HepG2 (cell line): ENCODE measurements at regions not wholly inside any gene's neighbourhood (a gene's known extent, or its start where the extent isn't known, plus 50 kb on each side); places are given as distances from the start of the nearest gene placed in this dataset.

Experiments
- ATAC-seq: fragments of 200-7000 bp; cut with Tn5 transposase; 3 replicates; pipeline ENCODE4 v1.9.1; 2020; ENCODE audit warnings: mild to moderate bottlenecking, moderate library complexity
- BruUV-seq: library from RNA; stranded (reverse); fragments of 400-500 nt; replicated peaks from 2 replicates; lab custom pipeline; 2021; lab: Mats Ljungman, UMichigan
- CTCF ChIA-PET: fragments of 300-600 bp; formaldehyde crosslinking; extraction: SDS; loops from one replicate; lab custom pipeline; 2021; ENCODE audit warnings: low total read pairs, inconsistent platforms, low intra/inter-chr PET ratio; lab: Yijun Ruan, JAX
- POLR2A ChIA-PET: fragments of 350-600 bp; sonication (Branson Sonifier 250); formaldehyde crosslinking; loops from one replicate; lab custom pipeline; 2020; ENCODE audit warnings: antibody characterized with exemption, inconsistent platforms; lab: Yijun Ruan, JAX
- DNase-seq: peaks from one replicate; pipeline ENCODE4 v3.0.0-alpha.2; 2015; ENCODE audit warnings: low spot score
- FAIRE-seq: peaks from 3 replicates; lab custom pipeline; 2011; peaks lifted over from hg19 to GRCh38; lab: Jason Lieb, UNC
- H2AFZ ChIP-seq: one replicate; pipeline ENCODE4 v1.6.1; 2011; ENCODE audit warnings: low read length, inconsistent platforms
- H3K27ac ChIP-seq: fragments of 300-600 bp; 3 replicates; pipeline ENCODE4 v1.8.0; 2011; ENCODE audit warnings: mixed run types, mild to moderate bottlenecking, mixed read lengths, low read length, inconsistent platforms; ENCODE audit not compliant: insufficient read depth; ENCODE audit errors: extremely low read length
- H3K27me3 ChIP-seq, 2 experiments: fragments of 200-600 bp in 1 of 2; 2 replicates in 1 of 2; 3 replicates in 1 of 2; pipeline versions ENCODE4 v1.6.0 to v1.8.0; 2011; ENCODE audit warnings: low read length in 2 of 2, mild to moderate bottlenecking in 2 of 2, moderate library complexity in 2 of 2, inconsistent platforms in 1 of 2; ENCODE audit not compliant: insufficient read depth in 2 of 2, control insufficient read depth in 1 of 2
- H3K36me3 ChIP-seq, 2 experiments: fragments of 200-600 bp in 1 of 2; replicated peaks in 1 of 2; 2 replicates in 1 of 2; 3 replicates in 1 of 2; pipeline versions ENCODE4 v1.5.1 to v1.8.0; 2011; ENCODE audit warnings: low read length in 2 of 2, inconsistent platforms in 1 of 2; ENCODE audit not compliant: insufficient read depth in 2 of 2, control insufficient read depth in 1 of 2
- H3K4me1 ChIP-seq: 2 replicates; pipeline ENCODE4 v1.5.1; 2012; ENCODE audit warnings: low read length, inconsistent platforms; ENCODE audit not compliant: insufficient read depth
- H3K4me2 ChIP-seq: 2 replicates; pipeline ENCODE4 v1.6.0; 2011; ENCODE audit warnings: low read depth, low read length, inconsistent platforms
- H3K4me3 ChIP-seq, 3 experiments: fragments of 200-600 bp in 1 of 3; sonication (generic), shearing (Covaris generic) in 1 of 3; replicated peaks in 1 of 3; 2 replicates each; pipeline ENCODE4 v1.5.1; 2011 to 2016; ENCODE audit warnings: low read length in 3 of 3, inconsistent platforms in 2 of 3, low read depth in 2 of 3, mild to moderate bottlenecking in 2 of 3, control low read depth in 1 of 3, mixed read lengths in 1 of 3; ENCODE audit not compliant: insufficient read depth in 1 of 3
- H3K79me2 ChIP-seq: one replicate; pipeline ENCODE4 v1.6.1; 2011; ENCODE audit warnings: low read length, inconsistent platforms; ENCODE audit not compliant: insufficient read depth
- H3K9ac ChIP-seq: 2 replicates; pipeline ENCODE4 v1.6.0; 2011; ENCODE audit warnings: mild to moderate bottlenecking, low read depth, low read length, inconsistent platforms; ENCODE audit not compliant: insufficient read depth
- H3K9me3 ChIP-seq: 2 replicates; pipeline ENCODE4 v1.5.1; 2012; ENCODE audit warnings: mild to moderate bottlenecking, low read length
- H4K20me1 ChIP-seq: 2 replicates; pipeline ENCODE4 v1.6.0; 2011; ENCODE audit warnings: inconsistent platforms, mild to moderate bottlenecking, low read length, moderate library complexity; ENCODE audit not compliant: insufficient read depth
- CHCHD3 ChIP-seq: sonication (generic); formaldehyde crosslinking; IDR thresholded peaks from 2 replicates; pipeline ENCODE4 v1.8.0; 2022; ENCODE audit warnings: mild to moderate bottlenecking, missing genetic modification reagents, moderate library complexity
- ISL2 ChIP-seq: sonication (generic); formaldehyde crosslinking; IDR thresholded peaks from 2 replicates; pipeline ENCODE4 v1.5.0; 2020; ENCODE audit warnings: missing genetic modification reagents
- KLF12 ChIP-seq: sonication (generic); formaldehyde crosslinking; IDR thresholded peaks from 2 replicates; pipeline ENCODE4 v1.4.0; 2020; ENCODE audit warnings: missing genetic modification reagents, borderline replicate concordance
- MEF2D ChIP-seq: sonication (generic); formaldehyde crosslinking; IDR thresholded peaks from 2 replicates; pipeline ENCODE4 v1.5.1; 2020; ENCODE audit warnings: mild to moderate bottlenecking, missing genetic modification reagents
- NR2F1 ChIP-seq, 2 experiments: fragments of 450-650 bp in 1 of 2; formaldehyde crosslinking in 1 of 2; IDR thresholded peaks; 2 replicates each; pipeline versions ENCODE4 v1.5.0 to v1.6.1; 2016 to 2020; ENCODE audit warnings: mild to moderate bottlenecking in 1 of 2, missing compliant biosample characterization in 1 of 2, missing genetic modification reagents in 1 of 2, moderate library complexity in 1 of 2
- PLRG1 ChIP-seq: fragments of 450-650 bp; conservative IDR thresholded peaks from 2 replicates; pipeline ENCODE4 v1.6.1; 2016
- REXO4 ChIP-seq: sonication (generic); formaldehyde crosslinking; IDR thresholded peaks from 2 replicates; pipeline ENCODE4 v1.8.0; 2022; ENCODE audit warnings: missing genetic modification reagents, mild to moderate bottlenecking, borderline replicate concordance
- SYNCRIP ChIP-seq: fragments of 200-400 bp; formaldehyde crosslinking; IDR thresholded peaks from 2 replicates; pipeline ENCODE4 v1.6.1; 2018; ENCODE audit warnings: mild to moderate bottlenecking, low read depth, low read length; ENCODE audit not compliant: insufficient read depth
- ZFP1 ChIP-seq: IDR thresholded peaks from 2 replicates; pipeline ENCODE4 v1.6.1; 2016
- ZFY ChIP-seq: sonication (generic); formaldehyde crosslinking; IDR thresholded peaks from 2 replicates; pipeline ENCODE4 v1.4.0; 2020; ENCODE audit warnings: missing genetic modification reagents
- ZNF101 ChIP-seq: sonication (generic); formaldehyde crosslinking; IDR thresholded peaks from 2 replicates; pipeline ENCODE4 v1.4.0; 2020; ENCODE audit warnings: mild to moderate bottlenecking, low read depth, missing genetic modification reagents, borderline replicate concordance
- ZNF160 ChIP-seq: sonication (generic); formaldehyde crosslinking; IDR thresholded peaks from 2 replicates; pipeline ENCODE4 v1.8.0; 2022; ENCODE audit warnings: mild to moderate bottlenecking, inconsistent platforms, missing genetic modification reagents
- ZNF24 ChIP-seq: fragments of 450-650 bp; IDR thresholded peaks from 2 replicates; pipeline ENCODE4 v1.6.1; 2017; ENCODE audit warnings: antibody characterized with exemption, mild to moderate bottlenecking
- ZNF891 ChIP-seq: sonication (generic); formaldehyde crosslinking; IDR thresholded peaks from 2 replicates; pipeline ENCODE4 v1.5.0; 2020; ENCODE audit warnings: mild to moderate bottlenecking, missing genetic modification reagents
- WGBS: methylation state at CpG from one replicate; pipeline ENCODE4 v1.1.6; 2017; ENCODE audit warnings: low lambda C conversion rate; 5-methylcytosine and 5-hydroxymethylcytosine counted together
- in situ Hi-C: cut with HindIII; loops from 2 replicates; pipeline ENCODE4 v1.10.0; 2017; ENCODE audit warnings: low pct_unique_long_range_greater_than_20kb; ENCODE audit not compliant: extremely low pct_ligation_motif_present
- intact Hi-C: fragments of 100-400 bp; cut with micrococcal nuclease; formaldehyde crosslinking; loops from one replicate; pipeline ENCODE4 v1.10.0; 2022; ENCODE audit not compliant: unreplicated experiment
- TF ChIP-seq, protein P1 (sequence below): sonication (generic); formaldehyde crosslinking; IDR thresholded peaks from 2 replicates; pipeline ENCODE4 v1.8.0; 2022; ENCODE audit warnings: missing genetic modification reagents, low read depth, mild to moderate bottlenecking, borderline replicate concordance
- TF ChIP-seq, protein P2 (sequence below): sonication (generic); formaldehyde crosslinking; conservative IDR thresholded peaks from 2 replicates; pipeline ENCODE4 v1.8.1; 2023; ENCODE audit warnings: missing genetic modification reagents
- TF ChIP-seq, protein P3 (sequence below): sonication (generic); formaldehyde crosslinking; conservative IDR thresholded peaks from 2 replicates; pipeline ENCODE4 v1.4.0; 2020; ENCODE audit warnings: missing genetic modification reagents
- TF ChIP-seq, protein P4 (sequence below): sonication (generic); formaldehyde crosslinking; IDR thresholded peaks from 2 replicates; pipeline ENCODE4 v1.5.1; 2020; ENCODE audit warnings: mild to moderate bottlenecking, missing genetic modification reagents, moderate library complexity
- TF ChIP-seq, protein P5 (sequence below): sonication (generic); formaldehyde crosslinking; IDR thresholded peaks from 2 replicates; pipeline ENCODE4 v1.8.0; 2022; ENCODE audit warnings: missing genetic modification reagents, mild to moderate bottlenecking, inconsistent platforms, borderline replicate concordance

DNA sequence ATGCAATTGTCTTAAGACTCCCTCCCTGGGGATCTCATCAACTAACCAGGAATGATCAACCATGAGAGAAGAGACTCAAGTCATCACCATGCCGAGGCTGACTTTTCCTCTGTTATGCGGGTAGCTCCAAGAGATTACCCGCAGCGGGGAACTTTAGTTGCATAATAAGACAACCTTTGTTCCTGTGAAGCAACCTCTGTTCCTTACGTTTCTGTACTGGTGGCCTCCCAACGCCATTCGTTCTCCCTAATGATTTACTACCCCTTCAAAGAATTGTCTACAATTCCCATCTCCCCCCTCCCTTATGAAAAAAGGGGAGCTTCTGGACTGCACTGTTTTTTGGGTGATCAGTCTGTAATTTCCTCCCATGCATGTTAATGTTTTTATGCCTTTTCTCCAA is 66.1 kb upstream of the LRPPRC start:
- in situ Hi-C loops (no loop called here), intact Hi-C loops (no loop called here)
- DNase-seq (peak; percentile 66), ATAC-seq (peak; percentile 66), FAIRE-seq (peak; percentile 86)
- no peaks in the 10 kb centered on the region; a peak in 1 of 5 replicates for H3K27me3 ChIP-seq
- H3K79me2 ChIP-seq = no peaks in the 10 kb centered on the region
- H3K36me3 ChIP-seq = no peaks in the 10 kb centered on the region
- H3K9ac ChIP-seq = peak overlapping the region; percentile 22; the same call in 1 of the 2 replicates
- BruUV-seq = no TSS peak
- ChIA-PET CTCF (no interaction called here), POLR2A (interaction anchor here (0.8 to 2.0 kb wide), 5 partner anchors 9 to 300 kb away, joined by 3 to 5 read pairs (median 3); partner anchors contain the start of genes CAMKMT, PPM1B and PREPL)
- H3K27ac ChIP-seq = peak overlapping the region; percentile 41
- peak overlapping the region; percentile 27 to 62 (median 37); a peak in 4 of 6 replicates for H3K4me3 ChIP-seq
- H3K9me3 ChIP-seq = peaks cover 6% of the 10 kb centered on the region; the same call in 1 of the 2 replicates
- H3K4me2 ChIP-seq = peak overlapping the region; percentile 77
- peak overlapping the region; percentile 1 for H2AFZ ChIP-seq
- WGBS = 1% methylated on average over 7 of the region's 7 CpGs
- H3K4me1 ChIP-seq = peaks cover 81% of the 10 kb centered on the region
- H4K20me1 ChIP-seq = no peaks in the 10 kb centered on the region
- TF ChIP-seq MEF2D (CRISPR knock-in tag) (no peak), ZNF101 (no peak), SYNCRIP (no peak), KLF12 (CRISPR knock-in tag) (no peak), ZFP1 (CRISPR knock-in tag) (no peak), ZNF160 (no peak), NR2F1 (CRISPR knock-in tag; IDR thresholded peaks at IDR 0.05) (0 out of 4 replicates have a peak, but pooled peaks of 1 of the 2 experiments have one; percentile 34), ZNF891 (CRISPR knock-in tag) (no peak), REXO4 (no peak), ISL2 (CRISPR knock-in tag) (peak; percentile 55), PLRG1 (no peak), ZFY (CRISPR knock-in tag) (no peak), ZNF24 (peak; percentile 43; the same call in 1 of the 2 replicates), CHCHD3 (CRISPR knock-in tag) (no peak)
- TF ChIP-seq, protein P1, sequence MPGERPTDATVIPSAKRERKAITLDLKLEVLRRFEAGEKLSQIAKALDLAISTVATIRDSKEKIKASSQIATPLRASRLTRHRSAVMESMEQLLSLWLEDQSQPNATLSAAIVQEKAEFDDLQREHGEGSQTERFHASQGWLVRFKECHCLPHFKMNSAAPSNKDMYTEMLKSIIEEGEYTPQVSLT (CRISPR knock-in tag) = no peak
- TF ChIP-seq, protein P2, sequence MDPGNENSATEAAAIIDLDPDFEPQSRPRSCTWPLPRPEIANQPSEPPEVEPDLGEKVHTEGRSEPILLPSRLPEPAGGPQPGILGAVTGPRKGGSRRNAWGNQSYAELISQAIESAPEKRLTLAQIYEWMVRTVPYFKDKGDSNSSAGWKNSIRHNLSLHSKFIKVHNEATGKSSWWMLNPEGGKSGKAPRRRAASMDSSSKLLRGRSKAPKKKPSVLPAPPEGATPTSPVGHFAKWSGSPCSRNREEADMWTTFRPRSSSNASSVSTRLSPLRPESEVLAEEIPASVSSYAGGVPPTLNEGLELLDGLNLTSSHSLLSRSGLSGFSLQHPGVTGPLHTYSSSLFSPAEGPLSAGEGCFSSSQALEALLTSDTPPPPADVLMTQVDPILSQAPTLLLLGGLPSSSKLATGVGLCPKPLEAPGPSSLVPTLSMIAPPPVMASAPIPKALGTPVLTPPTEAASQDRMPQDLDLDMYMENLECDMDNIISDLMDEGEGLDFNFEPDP (CRISPR knock-in tag) = no peak
- TF ChIP-seq, protein P3, sequence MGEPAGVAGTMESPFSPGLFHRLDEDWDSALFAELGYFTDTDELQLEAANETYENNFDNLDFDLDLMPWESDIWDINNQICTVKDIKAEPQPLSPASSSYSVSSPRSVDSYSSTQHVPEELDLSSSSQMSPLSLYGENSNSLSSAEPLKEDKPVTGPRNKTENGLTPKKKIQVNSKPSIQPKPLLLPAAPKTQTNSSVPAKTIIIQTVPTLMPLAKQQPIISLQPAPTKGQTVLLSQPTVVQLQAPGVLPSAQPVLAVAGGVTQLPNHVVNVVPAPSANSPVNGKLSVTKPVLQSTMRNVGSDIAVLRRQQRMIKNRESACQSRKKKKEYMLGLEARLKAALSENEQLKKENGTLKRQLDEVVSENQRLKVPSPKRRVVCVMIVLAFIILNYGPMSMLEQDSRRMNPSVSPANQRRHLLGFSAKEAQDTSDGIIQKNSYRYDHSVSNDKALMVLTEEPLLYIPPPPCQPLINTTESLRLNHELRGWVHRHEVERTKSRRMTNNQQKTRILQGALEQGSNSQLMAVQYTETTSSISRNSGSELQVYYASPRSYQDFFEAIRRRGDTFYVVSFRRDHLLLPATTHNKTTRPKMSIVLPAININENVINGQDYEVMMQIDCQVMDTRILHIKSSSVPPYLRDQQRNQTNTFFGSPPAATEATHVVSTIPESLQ = no peak
- TF ChIP-seq, protein P4, sequence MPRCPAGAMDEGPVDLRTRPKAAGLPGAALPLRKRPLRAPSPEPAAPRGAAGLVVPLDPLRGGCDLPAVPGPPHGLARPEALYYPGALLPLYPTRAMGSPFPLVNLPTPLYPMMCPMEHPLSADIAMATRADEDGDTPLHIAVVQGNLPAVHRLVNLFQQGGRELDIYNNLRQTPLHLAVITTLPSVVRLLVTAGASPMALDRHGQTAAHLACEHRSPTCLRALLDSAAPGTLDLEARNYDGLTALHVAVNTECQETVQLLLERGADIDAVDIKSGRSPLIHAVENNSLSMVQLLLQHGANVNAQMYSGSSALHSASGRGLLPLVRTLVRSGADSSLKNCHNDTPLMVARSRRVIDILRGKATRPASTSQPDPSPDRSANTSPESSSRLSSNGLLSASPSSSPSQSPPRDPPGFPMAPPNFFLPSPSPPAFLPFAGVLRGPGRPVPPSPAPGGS = no peak
- TF ChIP-seq, protein P5, sequence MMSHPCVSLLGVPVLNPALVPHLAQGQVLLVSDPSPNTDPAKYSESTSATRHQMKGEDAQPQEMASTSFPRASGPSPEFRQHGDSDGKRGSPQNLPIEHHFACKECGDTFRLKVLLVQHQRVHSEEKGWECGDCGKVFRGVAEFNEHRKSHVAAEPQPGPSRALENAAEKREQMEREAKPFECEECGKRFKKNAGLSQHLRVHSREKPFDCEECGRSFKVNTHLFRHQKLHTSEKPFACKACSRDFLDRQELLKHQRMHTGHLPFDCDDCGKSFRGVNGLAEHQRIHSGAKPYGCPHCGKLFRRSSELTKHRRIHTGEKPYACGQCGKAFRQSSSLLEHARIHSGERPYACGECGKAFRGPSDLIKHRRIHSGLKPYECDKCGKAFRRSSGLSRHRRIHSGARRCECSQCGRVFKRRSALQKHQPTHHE (CRISPR knock-in tag) = no peak
